ENCODE measurements at regions not wholly inside any gene's neighbourhood (a gene's known extent, or its start where the extent isn't known, plus 50 kb on each side); places are given as distances from the start of the nearest gene placed in this dataset.

DNA sequence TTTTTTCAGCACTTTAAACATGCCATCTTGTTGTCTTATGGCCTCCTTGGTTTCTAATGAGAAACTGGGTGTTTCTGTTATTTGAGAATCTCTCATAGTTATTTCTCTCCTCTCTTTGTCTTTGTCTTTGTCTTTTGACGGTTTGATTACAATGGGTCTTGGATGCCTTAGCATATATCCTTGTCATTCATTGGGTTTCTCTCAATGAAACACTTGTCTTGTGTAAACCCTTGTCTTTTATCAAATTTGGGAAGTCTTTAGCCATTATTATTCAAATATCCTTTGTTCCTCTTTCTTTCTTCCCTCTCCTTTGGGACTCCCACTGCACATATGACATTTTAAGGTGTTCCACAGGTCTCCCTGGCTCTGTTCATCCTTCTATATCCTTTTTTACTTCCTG lies 373.5 kb upstream of the TBX3 start:
- ATAC-seq = no peak
- TF ChIP-seq, protein P1, sequence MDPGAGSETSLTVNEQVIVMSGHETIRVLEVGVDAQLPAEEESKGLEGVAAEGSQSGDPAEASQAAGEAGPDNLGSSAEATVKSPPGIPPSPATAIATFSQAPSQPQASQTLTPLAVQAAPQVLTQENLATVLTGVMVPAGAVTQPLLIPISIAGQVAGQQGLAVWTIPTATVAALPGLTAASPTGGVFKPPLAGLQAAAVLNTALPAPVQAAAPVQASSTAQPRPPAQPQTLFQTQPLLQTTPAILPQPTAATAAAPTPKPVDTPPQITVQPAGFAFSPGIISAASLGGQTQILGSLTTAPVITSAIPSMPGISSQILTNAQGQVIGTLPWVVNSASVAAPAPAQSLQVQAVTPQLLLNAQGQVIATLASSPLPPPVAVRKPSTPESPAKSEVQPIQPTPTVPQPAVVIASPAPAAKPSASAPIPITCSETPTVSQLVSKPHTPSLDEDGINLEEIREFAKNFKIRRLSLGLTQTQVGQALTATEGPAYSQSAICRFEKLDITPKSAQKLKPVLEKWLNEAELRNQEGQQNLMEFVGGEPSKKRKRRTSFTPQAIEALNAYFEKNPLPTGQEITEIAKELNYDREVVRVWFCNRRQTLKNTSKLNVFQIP (CRISPR knock-in tag; IDR thresholded peaks at IDR 0.05; ENCODE audit: borderline replicate concordance, low read depth) = no peak
- TF ChIP-seq PPARA (CRISPR knock-in tag; IDR thresholded peaks at IDR 0.05; ENCODE audit: borderline replicate concordance) (no peak), ARNTL (CRISPR knock-in tag; IDR thresholded peaks at IDR 0.05; ENCODE audit: borderline replicate concordance, low read depth) (no peak), ZNF8 (CRISPR knock-in tag; IDR thresholded peaks at IDR 0.05) (no peak), CSDC2 (CRISPR knock-in tag; IDR thresholded peaks at IDR 0.05) (no peak), BACH2 (CRISPR knock-in tag; IDR thresholded peaks at IDR 0.05; ENCODE audit: borderline replicate concordance) (no peak), RARB (CRISPR knock-in tag; IDR thresholded peaks at IDR 0.05) (no peak), ZNF70 (CRISPR knock-in tag; IDR thresholded peaks at IDR 0.05) (no peak), ISL1 (CRISPR knock-in tag; IDR thresholded peaks at IDR 0.05) (no peak), ZFP3 (CRISPR knock-in tag; IDR thresholded peaks at IDR 0.05) (no peak)
- TF ChIP-seq, protein P2, sequence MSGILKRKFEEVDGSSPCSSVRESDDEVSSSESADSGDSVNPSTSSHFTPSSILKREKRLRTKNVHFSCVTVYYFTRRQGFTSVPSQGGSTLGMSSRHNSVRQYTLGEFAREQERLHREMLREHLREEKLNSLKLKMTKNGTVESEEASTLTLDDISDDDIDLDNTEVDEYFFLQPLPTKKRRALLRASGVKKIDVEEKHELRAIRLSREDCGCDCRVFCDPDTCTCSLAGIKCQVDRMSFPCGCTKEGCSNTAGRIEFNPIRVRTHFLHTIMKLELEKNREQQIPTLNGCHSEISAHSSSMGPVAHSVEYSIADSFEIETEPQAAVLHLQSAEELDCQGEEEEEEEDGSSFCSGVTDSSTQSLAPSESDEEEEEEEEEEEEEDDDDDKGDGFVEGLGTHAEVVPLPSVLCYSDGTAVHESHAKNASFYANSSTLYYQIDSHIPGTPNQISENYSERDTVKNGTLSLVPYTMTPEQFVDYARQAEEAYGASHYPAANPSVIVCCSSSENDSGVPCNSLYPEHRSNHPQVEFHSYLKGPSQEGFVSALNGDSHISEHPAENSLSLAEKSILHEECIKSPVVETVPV (CRISPR knock-in tag; IDR thresholded peaks at IDR 0.05) = no peak
- TF ChIP-seq, protein P3, sequence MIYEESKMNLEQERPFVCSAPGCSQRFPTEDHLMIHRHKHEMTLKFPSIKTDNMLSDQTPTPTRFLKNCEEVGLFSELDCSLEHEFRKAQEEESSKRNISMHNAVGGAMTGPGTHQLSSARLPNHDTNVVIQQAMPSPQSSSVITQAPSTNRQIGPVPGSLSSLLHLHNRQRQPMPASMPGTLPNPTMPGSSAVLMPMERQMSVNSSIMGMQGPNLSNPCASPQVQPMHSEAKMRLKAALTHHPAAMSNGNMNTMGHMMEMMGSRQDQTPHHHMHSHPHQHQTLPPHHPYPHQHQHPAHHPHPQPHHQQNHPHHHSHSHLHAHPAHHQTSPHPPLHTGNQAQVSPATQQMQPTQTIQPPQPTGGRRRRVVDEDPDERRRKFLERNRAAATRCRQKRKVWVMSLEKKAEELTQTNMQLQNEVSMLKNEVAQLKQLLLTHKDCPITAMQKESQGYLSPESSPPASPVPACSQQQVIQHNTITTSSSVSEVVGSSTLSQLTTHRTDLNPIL (CRISPR knock-in tag; IDR thresholded peaks at IDR 0.05; ENCODE audit: low read depth) = no peak
- TF ChIP-seq, protein P4, sequence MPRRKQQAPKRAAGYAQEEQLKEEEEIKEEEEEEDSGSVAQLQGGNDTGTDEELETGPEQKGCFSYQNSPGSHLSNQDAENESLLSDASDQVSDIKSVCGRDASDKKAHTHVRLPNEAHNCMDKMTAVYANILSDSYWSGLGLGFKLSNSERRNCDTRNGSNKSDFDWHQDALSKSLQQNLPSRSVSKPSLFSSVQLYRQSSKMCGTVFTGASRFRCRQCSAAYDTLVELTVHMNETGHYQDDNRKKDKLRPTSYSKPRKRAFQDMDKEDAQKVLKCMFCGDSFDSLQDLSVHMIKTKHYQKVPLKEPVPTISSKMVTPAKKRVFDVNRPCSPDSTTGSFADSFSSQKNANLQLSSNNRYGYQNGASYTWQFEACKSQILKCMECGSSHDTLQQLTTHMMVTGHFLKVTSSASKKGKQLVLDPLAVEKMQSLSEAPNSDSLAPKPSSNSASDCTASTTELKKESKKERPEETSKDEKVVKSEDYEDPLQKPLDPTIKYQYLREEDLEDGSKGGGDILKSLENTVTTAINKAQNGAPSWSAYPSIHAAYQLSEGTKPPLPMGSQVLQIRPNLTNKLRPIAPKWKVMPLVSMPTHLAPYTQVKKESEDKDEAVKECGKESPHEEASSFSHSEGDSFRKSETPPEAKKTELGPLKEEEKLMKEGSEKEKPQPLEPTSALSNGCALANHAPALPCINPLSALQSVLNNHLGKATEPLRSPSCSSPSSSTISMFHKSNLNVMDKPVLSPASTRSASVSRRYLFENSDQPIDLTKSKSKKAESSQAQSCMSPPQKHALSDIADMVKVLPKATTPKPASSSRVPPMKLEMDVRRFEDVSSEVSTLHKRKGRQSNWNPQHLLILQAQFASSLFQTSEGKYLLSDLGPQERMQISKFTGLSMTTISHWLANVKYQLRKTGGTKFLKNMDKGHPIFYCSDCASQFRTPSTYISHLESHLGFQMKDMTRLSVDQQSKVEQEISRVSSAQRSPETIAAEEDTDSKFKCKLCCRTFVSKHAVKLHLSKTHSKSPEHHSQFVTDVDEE (CRISPR knock-in tag; IDR thresholded peaks at IDR 0.05) = no peak

DNA sequence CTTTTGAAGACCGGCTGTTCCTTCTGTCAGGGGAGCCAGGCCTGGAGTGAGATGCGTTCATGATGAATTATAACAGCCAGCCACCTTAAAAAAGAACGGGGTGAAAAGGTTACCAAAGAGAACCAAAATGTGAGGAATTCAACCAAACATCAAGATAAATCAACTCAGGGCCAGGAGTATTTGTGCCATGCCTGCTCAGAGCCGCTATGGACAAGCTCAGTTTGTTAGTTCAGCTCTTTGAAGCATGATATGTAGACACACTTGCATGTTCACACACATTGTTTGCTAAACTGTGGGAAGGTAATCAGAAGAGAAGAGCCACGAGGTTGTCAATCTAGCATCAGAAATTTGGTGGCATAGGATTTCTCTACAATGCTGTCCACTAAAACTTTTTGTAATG lies 367.4 kb upstream of the TBX3 start:
- TF ChIP-seq ZNF565 (CRISPR knock-in tag; conservative IDR thresholded peaks at IDR 0.05; ENCODE audit: low read depth) (no peak), ZFP30 (CRISPR knock-in tag; IDR thresholded peaks at IDR 0.05) (no peak), GLIS3 (CRISPR knock-in tag; IDR thresholded peaks at IDR 0.05) (no peak), TCF4 (CRISPR knock-in tag; IDR thresholded peaks at IDR 0.05; ENCODE audit: borderline replicate concordance) (no peak), ZFP3 (CRISPR knock-in tag; IDR thresholded peaks at IDR 0.05) (no peak), ZNF70 (CRISPR knock-in tag; IDR thresholded peaks at IDR 0.05) (no peak), SNAI2 (CRISPR knock-in tag; IDR thresholded peaks at IDR 0.05) (no peak), ZC3H10 (CRISPR knock-in tag; IDR thresholded peaks at IDR 0.05) (no peak), OSR1 (CRISPR knock-in tag; IDR thresholded peaks at IDR 0.05) (no peak), TOX (CRISPR knock-in tag; IDR thresholded peaks at IDR 0.05; ENCODE audit: borderline replicate concordance) (no peak), RARB (CRISPR knock-in tag; IDR thresholded peaks at IDR 0.05) (no peak), PPARA (CRISPR knock-in tag; IDR thresholded peaks at IDR 0.05; ENCODE audit: borderline replicate concordance) (no peak), ZNF8 (CRISPR knock-in tag; IDR thresholded peaks at IDR 0.05) (no peak)
- TF ChIP-seq, protein P1 (CRISPR knock-in tag; IDR thresholded peaks at IDR 0.05; ENCODE audit: borderline replicate concordance, low read depth) = no peak
- TF ChIP-seq, protein P3 (CRISPR knock-in tag; IDR thresholded peaks at IDR 0.05; ENCODE audit: low read depth) = no peak
- ATAC-seq = no peak
